NCI-H345 treated with DMSO at 0.1 percent for 48 hours (cell line): ENCODE measurements at regions not wholly inside any gene's neighbourhood (a gene's known extent, or its start where the extent isn't known, plus 50 kb on each side); places are given as distances from the start of the nearest gene placed in this dataset.

ENCODE experiments used
- DNase-seq: peaks from one replicate; lab custom pipeline; 2025; ENCODE audit not compliant: unreplicated experiment; lab: John Stamatoyannopoulos, UW

GRCh38 chr7:26512737-26513136, 221.1 kb downstream of the SNX10 start:
- no peak for DNase-seq

- no peak for DNase-seq
Observed at GRCh38 chr7:26513948-26514347, 222.3 kb downstream of the SNX10 start.

DNA sequence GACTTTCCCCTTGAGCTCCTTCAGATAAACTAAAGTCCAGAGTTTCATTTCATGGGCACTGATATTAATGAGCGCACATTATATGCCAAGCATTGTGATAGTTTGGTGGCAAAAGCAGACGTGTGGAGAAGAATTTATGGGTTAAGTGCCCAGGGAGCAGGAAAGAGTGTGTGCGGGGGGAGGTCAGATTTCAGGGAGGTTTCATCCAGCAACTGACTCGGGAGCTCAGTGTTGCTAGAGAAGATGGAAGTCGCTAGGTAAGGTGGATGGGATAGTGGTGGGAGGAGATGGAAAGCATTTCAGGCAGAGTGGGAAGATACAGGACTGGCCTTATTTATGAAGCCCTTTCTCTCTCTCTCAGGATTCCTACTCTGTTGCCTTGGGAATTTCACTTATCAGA, 223.0 kb downstream of the SNX10 start:
- no peak for DNase-seq

GRCh38 chr7:26515314-26515842, 223.7 kb downstream of the SNX10 start:
- no peak for DNase-seq

GRCh38 chr7:26520483-26520882, 228.8 kb downstream of the SNX10 start:
- no peak for DNase-seq

GRCh38 chr7:26522633-26523032, 231.0 kb downstream of the SNX10 start:
- no peak for DNase-seq

DNA sequence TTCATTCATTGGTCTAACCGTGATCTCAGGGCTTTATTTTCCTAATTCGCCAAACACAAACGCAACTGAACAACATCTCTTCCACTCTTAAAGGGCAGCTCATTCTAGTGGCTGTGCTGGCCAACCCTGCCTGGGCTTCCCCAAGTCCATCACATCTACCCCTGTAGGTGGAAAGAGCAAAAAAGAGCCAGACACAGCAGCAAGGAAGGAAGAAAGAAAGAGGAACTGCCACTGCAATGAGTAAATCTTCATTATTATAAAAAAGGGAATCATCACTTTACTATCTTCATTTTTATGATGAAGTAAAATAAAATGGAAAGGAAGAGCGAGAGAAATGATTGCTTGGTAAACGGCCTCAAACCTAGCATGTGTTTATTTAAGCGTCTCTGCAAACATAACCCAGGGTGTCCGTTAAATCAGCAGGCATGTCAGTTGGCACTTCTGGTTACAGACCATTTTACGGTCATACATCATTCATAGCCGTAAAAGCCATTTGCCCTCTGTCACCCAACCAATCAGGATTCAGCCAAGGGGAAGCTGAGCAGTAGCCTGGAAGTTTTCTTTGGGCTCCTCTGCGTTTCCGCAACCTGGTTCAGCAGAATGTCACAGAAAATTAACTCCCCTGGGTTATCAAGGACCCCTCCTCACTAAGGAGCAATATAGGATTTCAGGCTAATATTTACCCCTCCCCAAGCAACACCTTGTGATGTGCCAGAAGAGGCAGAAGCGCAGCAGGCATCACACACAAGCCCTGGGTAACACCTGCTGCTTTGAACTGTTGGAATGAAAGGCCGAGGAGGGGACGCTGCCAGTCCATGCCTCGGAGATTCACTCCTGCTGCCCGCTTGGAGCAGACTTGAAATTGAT, 234.0 kb downstream of the SNX10 start:
- DNase-seq, result peak; percentile 42

DNA sequence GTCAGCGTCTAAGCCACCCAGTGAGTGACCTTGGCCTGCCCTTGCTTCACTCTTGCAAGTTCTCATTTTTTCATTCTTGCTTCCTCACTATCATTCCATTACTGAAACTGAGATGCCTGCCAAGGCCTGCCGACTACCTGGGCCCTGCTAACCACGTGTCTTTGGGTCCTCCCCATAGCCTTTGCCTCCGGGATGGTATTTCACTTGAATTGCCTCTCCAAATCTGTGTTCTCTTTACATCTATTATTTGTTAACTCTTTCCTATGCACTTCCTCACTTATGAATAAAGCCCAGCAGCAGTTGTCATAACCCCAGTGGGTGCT, 234.6 kb downstream of the SNX10 start:
- no peak for DNase-seq

- DNase-seq, result no peak
Observed at GRCh38 chr7:26531926-26532325, 240.3 kb downstream of the SNX10 start.

DNA sequence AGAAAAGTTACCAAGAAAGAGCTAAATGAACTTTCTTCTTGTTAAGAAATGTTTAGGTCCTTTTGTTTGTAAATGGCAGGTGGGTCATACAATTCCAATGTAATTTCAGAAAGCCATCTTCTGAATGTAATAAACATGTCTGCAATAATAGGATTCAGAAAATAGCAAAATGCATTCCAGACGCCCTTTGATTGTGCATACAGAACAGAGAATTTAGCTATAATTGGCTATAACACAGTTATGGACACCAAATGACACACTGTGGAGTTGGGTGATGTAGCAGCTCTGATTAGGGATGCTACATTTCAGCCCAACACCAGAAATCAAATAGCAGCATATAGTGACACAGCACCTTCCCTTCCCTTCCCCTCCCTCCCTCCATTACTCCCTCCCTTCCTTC, 240.8 kb downstream of the SNX10 start:
- no peak for DNase-seq

DNA sequence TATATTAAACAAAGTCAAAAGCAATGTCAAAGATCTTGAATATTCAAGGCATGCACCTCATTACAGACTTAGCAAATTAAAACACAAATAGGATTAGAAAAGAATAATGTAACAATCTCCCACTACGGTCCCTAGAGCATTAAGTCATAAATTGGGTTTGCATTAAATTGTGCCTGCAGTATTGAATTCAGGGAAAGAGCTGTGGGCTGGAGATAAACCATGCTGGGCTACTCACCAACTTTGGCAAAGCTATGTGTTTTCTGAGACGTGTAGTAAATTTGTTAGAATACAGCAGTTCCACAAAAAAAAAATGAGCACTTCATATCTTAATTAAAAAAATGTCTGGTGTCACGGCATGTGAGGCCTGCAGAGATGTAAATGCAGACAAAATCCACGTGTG, 241.6 kb downstream of the SNX10 start:
- DNase-seq, result no peak

- DNase-seq, result peak; percentile 57
Observed at GRCh38 chr7:26534649-26535482, 243.2 kb downstream of the SNX10 start.

- DNase-seq, result no peak
Observed at GRCh38 chr7:26535483-26536007, 243.9 kb downstream of the SNX10 start.

- no peak for DNase-seq
Observed at GRCh38 chr7:26538216-26538615, 246.6 kb downstream of the SNX10 start.

GRCh38 chr7:26538689-26539088, 247.0 kb downstream of the SNX10 start:
- no peak for DNase-seq

- DNase-seq, result no peak
Observed at GRCh38 chr7:26543340-26543739, 251.7 kb downstream of the SNX10 start.

GRCh38 chr7:26543951-26544350, 252.3 kb downstream of the SNX10 start:
- DNase-seq, result no peak

DNA sequence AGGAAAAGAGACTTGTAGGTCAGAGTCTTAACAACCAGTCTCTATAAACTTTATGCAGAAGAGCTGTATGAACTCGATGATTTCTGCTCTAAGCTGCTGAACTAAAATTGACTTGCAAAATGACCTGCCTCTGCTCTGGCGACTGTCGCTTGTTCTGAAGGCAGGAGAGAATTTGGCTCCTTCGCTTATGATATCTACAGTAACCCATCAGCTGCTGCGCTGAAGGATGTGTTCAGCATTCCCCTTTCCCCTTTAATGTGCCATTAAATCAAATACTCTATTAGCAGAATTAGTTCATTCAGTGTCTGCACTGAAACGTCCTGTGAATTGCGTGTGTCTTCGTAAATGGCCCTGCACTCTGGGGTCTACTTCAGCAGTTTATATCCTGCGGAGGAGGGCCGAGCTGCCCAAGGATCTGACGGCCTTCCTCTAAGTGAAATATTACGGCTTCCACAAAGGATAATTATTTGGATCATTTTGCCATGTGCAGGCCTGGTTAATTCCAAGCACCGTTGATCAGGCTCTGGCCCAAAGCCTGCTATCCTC, 254.9 kb downstream of the SNX10 start:
- DNase-seq, result no peak

- no peak for DNase-seq
Observed at GRCh38 chr7:26547156-26547555, 255.5 kb downstream of the SNX10 start.

DNA sequence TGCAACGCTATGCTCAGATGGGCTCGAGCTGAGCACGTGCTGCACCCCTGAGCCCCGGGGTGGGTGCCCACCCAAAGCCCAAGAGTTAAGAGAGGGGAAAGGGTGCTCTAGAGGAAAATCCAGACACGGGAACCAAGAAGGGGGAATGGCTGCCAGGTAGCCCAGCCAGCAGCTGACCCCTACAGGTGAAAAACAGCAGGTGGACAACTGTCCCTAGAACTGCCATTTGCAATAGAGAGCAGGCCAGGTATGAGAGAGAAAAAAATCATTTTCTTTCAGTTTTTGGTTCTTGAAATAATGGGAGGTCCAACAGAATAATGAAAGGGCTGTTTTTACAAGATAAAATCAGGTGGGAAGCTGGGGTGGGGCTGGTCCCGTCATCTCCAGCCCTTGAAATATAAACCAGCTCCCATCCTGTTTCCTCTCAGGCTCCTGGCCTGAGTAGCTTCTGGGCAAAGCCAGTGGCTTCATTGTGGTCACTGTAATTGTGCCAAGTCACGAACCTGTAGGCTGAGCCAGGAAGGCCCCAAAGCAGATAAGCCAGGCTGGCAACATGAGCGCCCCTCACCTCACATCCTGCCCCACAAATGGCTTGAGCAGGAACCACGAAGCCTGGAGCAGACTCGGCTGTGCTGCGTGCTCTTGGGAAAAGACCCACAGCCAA, 257.8 kb downstream of the SNX10 start:
- no peak for DNase-seq

DNA sequence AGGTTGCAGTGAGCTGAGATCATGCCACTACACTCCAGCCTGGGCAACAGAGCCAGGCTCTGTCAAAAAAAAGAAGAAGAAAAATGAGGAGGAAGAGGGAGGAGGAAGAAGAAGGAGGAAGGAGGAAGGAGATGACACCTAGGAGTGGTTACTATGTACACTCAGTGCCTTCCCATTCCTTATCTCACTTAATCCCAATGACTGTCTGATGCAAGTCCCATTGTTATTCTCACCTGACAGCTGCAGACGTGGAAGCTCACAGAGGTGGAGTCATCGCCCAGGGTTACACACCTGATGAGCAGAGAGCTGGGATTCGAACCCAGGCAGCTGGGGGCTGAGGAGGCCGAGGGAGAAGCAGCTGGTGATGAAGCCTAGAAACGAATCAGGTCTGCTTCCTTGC, 258.8 kb downstream of the SNX10 start:
- no peak for DNase-seq
